Right forelimb (tissue), 1 donor: ENCODE measurements at regions not wholly inside any gene's neighbourhood (a gene's known extent, or its start where the extent isn't known, plus 50 kb on each side); places are given as distances from the start of the nearest gene placed in this dataset.
A peak's percentile ranks its signal among the peaks of the same experiment; 100 is the strongest.

Source experiments
- DNase-seq: peaks from one replicate; pipeline ENCODE4 v3.0.0-alpha.2; 2018

DNA sequence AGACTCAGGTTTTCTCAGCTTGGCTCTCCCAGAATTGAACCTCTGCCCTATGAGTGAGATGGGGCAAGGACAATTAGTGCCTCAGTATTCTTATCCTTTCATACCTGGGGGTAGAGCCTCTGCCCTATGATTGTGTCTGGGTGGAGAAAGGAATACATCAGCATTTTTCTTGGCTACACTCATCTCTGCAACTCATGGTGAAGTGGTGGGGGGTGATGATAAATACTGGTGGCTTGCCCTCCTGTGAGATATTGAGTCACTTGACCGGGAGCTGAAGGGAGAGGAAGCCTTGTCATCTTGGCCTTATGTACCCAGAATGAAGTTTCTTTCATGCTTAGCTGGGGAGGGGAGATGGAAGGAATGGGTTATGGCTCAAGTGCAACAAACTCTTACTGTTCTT is 71.3 kb upstream of the ENOX2 start:
- DNase-seq = no peak

DNA sequence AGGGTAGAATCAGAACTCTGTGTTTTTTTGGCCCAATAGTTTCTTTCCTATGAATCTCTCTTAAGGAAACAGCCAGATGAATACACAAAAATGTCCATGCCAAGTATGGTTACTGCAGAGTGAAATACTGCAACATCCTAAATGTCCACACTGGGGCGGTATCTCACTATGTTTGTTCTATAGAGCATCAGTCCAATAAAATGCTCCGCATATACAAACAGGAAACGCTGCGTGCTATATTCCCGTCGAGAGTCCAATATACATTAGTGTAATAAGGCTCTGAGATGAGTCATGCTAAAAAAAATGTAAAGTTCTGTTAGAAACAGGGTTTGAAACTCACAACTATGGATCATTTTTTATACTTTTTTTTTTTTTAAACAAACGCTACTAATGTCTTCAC is 72.9 kb upstream of the ENOX2 start:
- DNase-seq = peak; percentile 47

DNA sequence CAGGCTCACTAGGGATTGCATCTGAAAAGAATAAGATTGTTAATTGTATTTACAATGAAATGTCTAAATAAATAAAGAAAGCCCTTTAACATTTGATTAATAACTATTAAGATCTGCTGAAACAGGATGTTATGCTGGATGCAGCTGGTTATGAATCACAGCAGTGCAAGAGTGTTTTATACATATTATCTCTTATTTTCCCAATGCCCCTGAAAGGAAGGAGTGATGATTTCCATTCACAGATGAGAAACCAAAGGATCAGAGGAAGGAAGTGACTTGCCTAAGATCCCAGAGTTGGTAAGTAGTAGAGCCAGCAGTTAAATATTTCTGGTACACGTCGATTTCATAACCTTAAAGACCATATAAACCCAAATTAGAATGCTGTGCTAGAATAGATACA is 76.3 kb upstream of the ARHGAP36 start:
- no peak for DNase-seq

DNA sequence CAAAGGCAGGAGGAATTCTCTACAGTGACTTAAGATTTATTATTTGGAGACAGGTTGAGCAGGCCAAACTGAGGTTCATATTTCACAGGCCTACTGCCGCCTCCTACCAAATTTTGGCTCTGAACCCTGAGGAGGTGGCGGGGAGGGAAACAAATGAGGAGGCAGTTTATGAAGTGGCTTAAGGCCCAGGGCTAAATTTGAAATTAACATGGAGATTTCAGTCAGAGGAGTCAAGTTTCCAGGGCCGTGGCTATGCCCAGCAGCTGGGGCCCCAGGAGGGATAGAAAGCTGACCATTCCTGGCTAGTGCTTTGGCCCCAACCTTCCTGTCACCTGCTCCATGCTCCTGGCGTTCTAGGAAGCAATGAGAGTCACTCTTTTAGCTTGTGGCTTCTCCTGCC is 73.4 kb upstream of the ARHGAP36 start:
- DNase-seq = peak; percentile 43

DNA sequence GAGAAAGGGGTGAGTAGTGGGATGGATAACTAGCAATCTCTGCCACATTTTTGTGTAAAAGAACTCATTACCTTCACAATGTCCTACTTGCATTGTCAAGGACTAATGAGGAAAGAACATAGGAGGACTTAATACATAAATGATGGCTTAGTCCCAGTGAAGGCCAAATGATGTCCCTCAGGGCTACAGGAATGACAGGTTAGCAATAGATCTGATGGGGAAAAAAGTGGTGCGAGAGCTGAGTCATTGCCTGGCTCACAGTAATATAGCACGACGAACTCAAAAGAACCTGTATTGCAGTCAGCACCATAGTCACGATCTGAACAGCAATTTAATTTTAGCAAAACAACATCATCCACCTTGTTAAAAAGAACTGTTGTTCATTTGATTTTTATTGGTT is 70.9 kb upstream of the ARHGAP36 start:
- DNase-seq = no peak

DNA sequence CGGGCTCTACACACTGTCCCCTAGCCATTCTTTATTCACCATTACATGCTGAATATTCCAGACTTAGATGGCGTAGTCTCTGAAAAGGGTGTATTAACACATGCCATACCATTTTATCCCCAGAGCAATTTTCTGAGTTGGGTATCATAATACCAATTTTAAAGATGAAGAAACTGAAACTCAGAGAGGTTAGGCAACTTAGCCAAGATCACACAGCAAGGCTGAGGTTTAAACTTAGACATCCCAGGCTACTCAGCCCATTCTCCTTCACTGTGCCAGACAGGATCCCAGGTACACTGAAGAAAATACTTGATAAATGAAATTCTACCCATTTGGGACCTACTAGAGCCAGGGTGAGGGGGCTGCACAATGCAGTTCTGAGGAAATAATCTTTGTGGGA is 67.4 kb upstream of the ARHGAP36 start:
- DNase-seq = no peak

DNA sequence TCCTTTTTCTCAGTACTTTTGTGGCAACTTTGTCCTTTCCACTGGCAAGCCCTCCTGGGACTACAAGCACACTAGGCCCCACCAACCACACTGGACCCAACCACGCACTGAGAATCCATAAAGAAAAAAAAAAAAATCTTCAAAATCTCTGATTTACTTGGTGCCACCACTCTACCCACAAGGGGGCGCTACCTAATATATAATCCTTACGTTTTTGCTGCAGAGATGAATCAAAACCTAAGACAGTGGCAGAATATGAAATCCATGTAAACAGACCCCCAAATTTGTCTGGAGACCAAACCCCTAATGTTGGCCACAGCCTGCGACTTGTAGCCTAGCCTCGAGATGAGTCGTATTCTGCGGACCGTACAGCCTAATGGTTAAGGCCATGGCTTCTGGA is 63.5 kb upstream of the ARHGAP36 start:
- DNase-seq = no peak

DNA sequence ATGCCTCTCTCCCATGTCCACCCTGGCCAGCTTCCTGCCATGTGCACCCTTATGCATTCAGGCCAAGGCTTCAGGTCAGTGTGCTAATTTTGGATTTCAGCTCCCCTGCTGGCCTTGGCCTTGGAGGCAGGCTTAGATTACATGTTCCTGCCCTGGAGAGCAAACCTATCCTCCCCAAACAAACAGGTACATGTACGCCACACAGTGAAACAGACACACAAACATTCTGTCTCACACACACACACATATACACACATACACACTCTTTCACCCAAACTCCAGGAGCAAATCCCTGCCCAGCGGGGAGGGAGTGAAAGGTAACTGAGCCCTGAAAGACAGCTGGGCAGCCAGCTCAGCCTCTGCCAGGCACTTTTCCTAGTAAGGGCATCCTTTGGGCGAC is 62.7 kb upstream of the ARHGAP36 start:
- DNase-seq = no peak

DNA sequence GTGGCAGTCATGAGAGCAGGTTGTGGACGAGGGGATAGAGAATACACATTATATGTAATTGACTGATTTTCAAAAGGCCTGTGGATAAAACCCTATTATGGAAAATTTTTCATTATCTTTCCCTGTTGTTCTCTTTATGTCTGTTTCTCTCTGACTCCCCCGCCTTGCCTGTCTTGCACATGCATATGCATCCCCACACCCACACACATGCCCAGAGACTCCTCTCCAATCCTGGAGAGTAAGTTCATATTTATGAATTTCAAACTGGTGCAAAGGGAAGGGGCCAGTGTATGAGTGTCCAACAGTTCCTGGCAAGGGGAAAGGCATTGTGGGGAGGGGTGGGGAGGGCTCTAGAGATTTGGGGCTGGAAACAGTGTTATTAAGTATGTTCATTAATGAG is 60.8 kb upstream of the ARHGAP36 start:
- DNase-seq = no peak

DNA sequence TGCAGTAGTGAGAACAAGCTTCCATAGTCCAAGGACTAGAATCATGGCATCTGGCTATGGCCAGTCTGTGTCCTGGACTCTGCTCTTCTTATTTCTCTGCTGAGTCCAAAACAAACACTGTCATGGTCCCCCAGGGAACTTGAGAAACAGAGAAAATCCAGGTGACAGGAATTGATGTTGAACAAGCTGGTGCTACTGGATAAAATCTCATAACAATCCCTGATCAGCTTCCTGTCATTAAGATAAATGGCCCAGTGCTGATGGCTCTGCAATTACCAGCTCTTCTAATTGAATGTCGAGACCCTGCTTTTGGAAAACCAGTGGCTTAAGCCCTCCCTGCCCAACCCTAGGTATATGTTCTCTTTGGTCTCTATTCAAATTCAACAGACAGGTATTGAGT is 58.8 kb upstream of the ARHGAP36 start:
- DNase-seq = no peak
